Prostate gland (tissue), 2 donors: ENCODE measurements at regions not wholly inside any gene's neighbourhood (a gene's known extent, or its start where the extent isn't known, plus 50 kb on each side); places are given as distances from the start of the nearest gene placed in this dataset.
"Not testable (repeated sequence)": the region's sequence is repeated elsewhere in the genome, so short reads cannot be mapped to it uniquely, and the experiment has no call there.

ENCODE experiments used
- CTCF ChIP-seq, 4 experiments: fragments of 200-600 bp in 2 of 4; fragments of 450-650 bp in 2 of 4; sonication (generic) in 2 of 4; IDR thresholded peaks; 1 replicate in 3 of 4; 2 replicates in 1 of 4; pipeline ENCODE4 v1.5.1; 2016 to 2019; ENCODE audit warnings: antibody characterized with exemption in 4 of 4, mild to moderate bottlenecking in 2 of 4, moderate library complexity in 2 of 4
- POLR2A ChIP-seq: fragments of 450-650 bp; IDR thresholded peaks from one replicate; pipeline ENCODE4 v1.6.1; 2016; ENCODE audit warnings: antibody characterized with exemption, mild to moderate bottlenecking
- POLR2AphosphoS5 ChIP-seq: sonication (generic); formaldehyde crosslinking; IDR thresholded peaks from one replicate; pipeline ENCODE4 v1.6.1; 2017; ENCODE audit warnings: antibody characterized with exemption

- not testable (repeated sequence) for TF ChIP-seq CTCF (IDR thresholded peaks at IDR 0.05); POLR2AphosphoS5; POLR2A
Measured at GRCh38 chr14:106177266-106178246, 651.2 kb downstream of the TMEM121 start.
